Rectal smooth muscle tissue (tissue), 1 donor: ENCODE measurements at regions not wholly inside any gene's neighbourhood (a gene's known extent, or its start where the extent isn't known, plus 50 kb on each side); places are given as distances from the start of the nearest gene placed in this dataset.
"Not testable (repeated sequence)": the region's sequence is repeated elsewhere in the genome, so short reads cannot be mapped to it uniquely, and the experiment has no call there.

Experiments used
- H3K27ac ChIP-seq: one replicate; pipeline ENCODE4 v1.7.0; 2013; ENCODE audit warnings: low read depth, low read length, inconsistent platforms
- H3K27me3 ChIP-seq: one replicate; pipeline ENCODE4 v1.7.0; 2013; ENCODE audit warnings: low read length; ENCODE audit not compliant: control insufficient read depth, insufficient read depth
- H3K36me3 ChIP-seq: one replicate; pipeline ENCODE4 v1.7.0; 2013; ENCODE audit warnings: low read length; ENCODE audit not compliant: control insufficient read depth, insufficient read depth
- H3K4me1 ChIP-seq: one replicate; pipeline ENCODE4 v1.7.0; 2013; ENCODE audit warnings: low read length; ENCODE audit not compliant: control insufficient read depth, insufficient read depth
- H3K4me3 ChIP-seq: one replicate; pipeline ENCODE4 v1.7.0; 2013; ENCODE audit warnings: low read length
- H3K9ac ChIP-seq: one replicate; pipeline ENCODE4 v1.7.0; 2013; ENCODE audit warnings: low read length

GRCh38 chr21:28837426-28837825 lies 155.3 kb downstream of the LTN1 start:
- not testable (repeated sequence) for H3K4me1 ChIP-seq, H3K9ac ChIP-seq, H3K27ac ChIP-seq, H3K4me3 ChIP-seq, H3K27me3 ChIP-seq, H3K36me3 ChIP-seq

GRCh38 chr21:28836588-28836987 lies 156.1 kb downstream of the LTN1 start:
- H3K27me3 ChIP-seq, H3K27ac ChIP-seq, H3K4me3 ChIP-seq, H3K4me1 ChIP-seq, H3K36me3 ChIP-seq, H3K9ac ChIP-seq: not testable (repeated sequence)

GRCh38 chr21:28834335-28835238 lies 158.1 kb downstream of the LTN1 start:
- no peak overlapping the region for H3K9ac ChIP-seq
- no peaks in the 10 kb centered on the region for H3K36me3 ChIP-seq
- no peaks in the 10 kb centered on the region for H3K27me3 ChIP-seq
- H3K4me3 ChIP-seq: no peak overlapping the region
- H3K4me1 ChIP-seq: no peaks in the 10 kb centered on the region
- no peak overlapping the region for H3K27ac ChIP-seq

GRCh38 chr21:28833609-28834008 lies 159.1 kb downstream of the LTN1 start:
- Histone ChIP-seq H3K36me3 (no peaks in the 10 kb centered on the region), H3K4me3 (no peak overlapping the region), H3K27me3 (no peaks in the 10 kb centered on the region), H3K27ac (no peak overlapping the region), H3K9ac (no peak overlapping the region), H3K4me1 (no peaks in the 10 kb centered on the region)

- Histone ChIP-seq H3K4me1 (no peaks in the 10 kb centered on the region), H3K9ac (no peak overlapping the region), H3K4me3 (no peak overlapping the region), H3K36me3 (no peaks in the 10 kb centered on the region), H3K27ac (no peak overlapping the region), H3K27me3 (no peaks in the 10 kb centered on the region)
These were observed 159.5 kb downstream of the LTN1 start for GRCh38 chr21:28833182-28833581.

GRCh38 chr21:28832715-28833061 lies 160.0 kb downstream of the LTN1 start:
- no peak overlapping the region for H3K27ac ChIP-seq
- no peaks in the 10 kb centered on the region for H3K36me3 ChIP-seq
- no peaks in the 10 kb centered on the region for H3K27me3 ChIP-seq
- no peaks in the 10 kb centered on the region for H3K4me1 ChIP-seq
- H3K4me3 ChIP-seq: no peak overlapping the region
- no peak overlapping the region for H3K9ac ChIP-seq

- no peaks in the 10 kb centered on the region for H3K36me3 ChIP-seq
- H3K27ac ChIP-seq: no peak overlapping the region
- peak overlapping the region; percentile 32 for H3K4me3 ChIP-seq
These were observed 160.5 kb downstream of the LTN1 start for GRCh38 chr21:28832013-28832714.

GRCh38 chr21:28828981-28829380 lies 163.7 kb downstream of the LTN1 start:
- Histone ChIP-seq H3K9ac (no peak overlapping the region), H3K27ac (no peak overlapping the region), H3K4me3 (no peak overlapping the region), H3K4me1 (no peaks in the 10 kb centered on the region), H3K36me3 (no peaks in the 10 kb centered on the region), H3K27me3 (no peaks in the 10 kb centered on the region)

More at GRCh38 chr21:28832013-28832714, 160.5 kb downstream of the LTN1 start:
- Histone ChIP-seq H3K4me1 (no peaks in the 10 kb centered on the region), H3K9ac (no peak overlapping the region), H3K27me3 (no peaks in the 10 kb centered on the region)

- no peak overlapping the region for H3K27ac ChIP-seq
- no peak overlapping the region for H3K4me3 ChIP-seq
- peaks cover 3% of the 10 kb centered on the region for H3K4me1 ChIP-seq
These were observed 164.7 kb downstream of the LTN1 start for GRCh38 chr21:28828021-28828420.

GRCh38 chr21:28827422-28827821 lies 165.3 kb downstream of the LTN1 start:
- H3K9ac ChIP-seq: no peak overlapping the region
- no peaks in the 10 kb centered on the region for H3K27me3 ChIP-seq
- no peak overlapping the region for H3K27ac ChIP-seq
- no peaks in the 10 kb centered on the region for H3K36me3 ChIP-seq
- H3K4me3 ChIP-seq: no peak overlapping the region
- peaks cover 8% of the 10 kb centered on the region for H3K4me1 ChIP-seq

More at GRCh38 chr21:28828021-28828420, 164.7 kb downstream of the LTN1 start:
- no peaks in the 10 kb centered on the region for H3K36me3 ChIP-seq
- no peak overlapping the region for H3K9ac ChIP-seq
- no peaks in the 10 kb centered on the region for H3K27me3 ChIP-seq

GRCh38 chr21:28826569-28826968 lies 166.1 kb downstream of the LTN1 start:
- Histone ChIP-seq H3K27ac (no peak overlapping the region), H3K4me3 (no peak overlapping the region)

GRCh38 chr21:28826021-28826420 lies 166.7 kb downstream of the LTN1 start:
- H3K4me1 ChIP-seq: peaks cover 12% of the 10 kb centered on the region
- H3K27me3 ChIP-seq: no peaks in the 10 kb centered on the region
- no peak overlapping the region for H3K27ac ChIP-seq
- H3K36me3 ChIP-seq: no peaks in the 10 kb centered on the region
- no peak overlapping the region for H3K4me3 ChIP-seq
- H3K9ac ChIP-seq: no peak overlapping the region

More at GRCh38 chr21:28826569-28826968, 166.1 kb downstream of the LTN1 start:
- peaks cover 12% of the 10 kb centered on the region for H3K4me1 ChIP-seq
- no peaks in the 10 kb centered on the region for H3K36me3 ChIP-seq
- no peak overlapping the region for H3K9ac ChIP-seq
- no peaks in the 10 kb centered on the region for H3K27me3 ChIP-seq
